NCI-H510A (cell line): ENCODE measurements at regions not wholly inside any gene's neighbourhood (a gene's known extent, or its start where the extent isn't known, plus 50 kb on each side); places are given as distances from the start of the nearest gene placed in this dataset.

Experiments used
- DNase-seq: peaks from one replicate; lab custom pipeline; 2025; lab: John Stamatoyannopoulos, UW

- DNase-seq: no peak
Observed at GRCh38 chr2:3100386-3100785, 277.2 kb downstream of the EIPR1 start.

- no peak for DNase-seq
Observed at GRCh38 chr2:3099860-3100234, 277.8 kb downstream of the EIPR1 start.

DNA sequence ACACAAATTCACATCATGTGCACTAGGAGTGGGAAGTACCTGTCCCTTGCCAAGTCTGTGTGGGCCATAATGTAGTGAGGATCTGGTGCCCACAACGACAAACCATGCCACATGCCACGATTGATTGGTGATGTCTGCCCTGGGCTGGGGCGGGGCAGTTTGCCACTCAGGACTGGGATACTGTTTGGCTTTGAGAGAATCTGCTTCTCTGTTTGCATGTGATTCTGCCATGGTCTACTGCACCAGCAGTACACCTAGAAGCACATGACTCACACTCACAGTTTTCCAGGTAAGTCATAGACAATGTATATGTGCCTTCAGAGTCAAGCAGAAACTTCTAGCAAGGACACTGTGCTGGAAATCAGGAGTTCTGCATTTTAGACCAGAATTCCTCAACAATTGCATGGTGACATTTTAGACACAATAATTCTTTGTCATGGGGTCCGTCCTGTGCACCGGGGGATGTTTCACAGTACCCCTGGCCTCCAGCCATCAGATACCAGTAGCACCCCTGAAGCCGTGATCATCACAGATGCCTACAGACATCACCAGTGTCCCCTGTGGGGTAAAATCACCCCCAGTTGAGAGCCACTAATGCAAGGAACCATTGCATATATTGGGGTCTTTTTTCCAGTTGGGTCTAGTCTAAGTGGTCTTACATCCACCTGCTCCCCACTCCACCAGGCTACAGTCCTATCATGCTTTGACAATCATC lies 278.3 kb downstream of the EIPR1 start:
- DNase-seq: no peak

- no peak for DNase-seq
Observed at GRCh38 chr2:3098231-3098630, 279.4 kb downstream of the EIPR1 start.

GRCh38 chr2:3097804-3098203 lies 279.8 kb downstream of the EIPR1 start:
- DNase-seq: no peak

- no peak for DNase-seq
Observed at GRCh38 chr2:3094999-3095958, 282.3 kb downstream of the EIPR1 start.

DNA sequence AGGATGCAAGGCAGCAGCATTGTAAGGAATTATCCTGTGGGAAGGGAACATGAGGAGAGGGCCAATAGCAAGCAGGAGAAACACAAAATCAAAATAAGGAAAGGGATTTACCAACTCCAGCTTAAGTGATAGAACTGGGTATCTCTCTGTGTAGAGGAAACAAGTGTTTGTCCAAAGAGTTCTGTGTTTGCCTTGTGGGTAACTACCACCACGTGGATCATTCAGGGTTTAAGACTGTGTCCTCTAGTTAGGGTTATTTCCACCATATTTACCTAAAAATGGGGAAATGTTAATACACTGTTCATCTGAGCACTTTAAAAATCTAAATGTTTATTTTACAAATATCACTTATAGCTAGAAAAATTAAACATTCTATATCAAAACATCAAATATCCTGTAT lies 283.3 kb downstream of the EIPR1 start:
- no peak for DNase-seq

DNA sequence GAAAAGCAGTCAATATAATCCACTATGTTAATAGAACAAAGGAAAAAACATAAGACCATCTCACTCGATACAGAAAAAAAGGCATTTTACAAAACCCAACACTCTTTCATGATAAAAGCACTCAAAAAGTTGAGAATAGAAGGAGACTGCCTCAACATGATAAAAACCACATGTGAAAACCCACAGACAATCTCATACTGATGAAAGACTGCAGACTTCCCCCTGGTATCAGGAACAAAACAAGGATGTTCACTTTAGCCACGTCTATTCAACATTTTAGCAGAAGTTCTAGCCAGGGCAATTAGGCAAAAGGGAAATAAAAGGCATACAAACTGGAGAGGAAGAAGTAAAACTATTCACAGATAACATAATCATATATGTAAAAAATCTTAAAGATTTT lies 285.9 kb downstream of the EIPR1 start:
- no peak for DNase-seq

- DNase-seq: no peak
Observed at GRCh38 chr2:3082705-3083104, 294.9 kb downstream of the EIPR1 start.

GRCh38 chr2:3079959-3080948 lies 297.4 kb downstream of the EIPR1 start:
- DNase-seq: no peak

DNA sequence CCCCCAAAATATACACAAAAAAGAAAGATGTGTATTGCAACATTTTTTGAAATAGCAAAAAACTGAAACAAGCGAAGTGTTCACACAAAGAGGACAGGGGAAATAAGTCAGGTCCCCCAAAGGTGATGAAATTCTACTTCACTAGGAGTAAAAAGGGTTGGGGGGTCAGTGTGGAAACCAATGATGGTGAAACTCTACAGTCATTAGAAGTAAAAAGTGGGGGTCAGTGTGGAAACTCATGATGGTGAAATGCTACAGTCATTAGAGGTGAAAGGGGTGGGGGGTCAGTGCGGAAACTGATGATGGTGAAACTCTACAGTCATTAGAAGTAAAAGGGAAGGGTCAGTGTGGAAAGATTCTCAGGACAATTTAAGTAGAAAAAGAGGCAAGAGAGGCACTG lies 298.2 kb downstream of the EIPR1 start:
- no peak for DNase-seq

DNA sequence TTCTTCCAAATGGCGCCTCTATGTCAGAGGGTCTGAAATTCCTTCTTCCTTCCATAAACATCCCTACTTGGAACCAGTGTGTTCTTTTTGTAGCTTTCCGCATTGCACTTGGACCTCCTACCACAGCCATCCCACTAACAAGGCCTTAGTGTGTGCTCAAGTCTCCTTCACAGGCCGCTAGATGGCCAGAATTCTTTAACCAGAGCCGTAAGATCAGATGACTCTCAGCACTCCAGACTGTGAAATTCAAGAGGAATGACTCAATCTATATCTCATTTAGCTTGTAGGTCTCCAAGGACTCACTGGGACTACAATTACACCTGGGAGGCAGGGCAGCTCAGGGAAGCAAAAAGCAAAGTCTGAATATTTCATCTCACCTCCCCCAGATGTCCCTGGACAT lies 298.9 kb downstream of the EIPR1 start:
- DNase-seq: no peak

GRCh38 chr2:3076848-3077642 lies 300.6 kb downstream of the EIPR1 start:
- no peak for DNase-seq

GRCh38 chr2:3075991-3076340 lies 301.7 kb downstream of the EIPR1 start:
- DNase-seq: no peak

DNA sequence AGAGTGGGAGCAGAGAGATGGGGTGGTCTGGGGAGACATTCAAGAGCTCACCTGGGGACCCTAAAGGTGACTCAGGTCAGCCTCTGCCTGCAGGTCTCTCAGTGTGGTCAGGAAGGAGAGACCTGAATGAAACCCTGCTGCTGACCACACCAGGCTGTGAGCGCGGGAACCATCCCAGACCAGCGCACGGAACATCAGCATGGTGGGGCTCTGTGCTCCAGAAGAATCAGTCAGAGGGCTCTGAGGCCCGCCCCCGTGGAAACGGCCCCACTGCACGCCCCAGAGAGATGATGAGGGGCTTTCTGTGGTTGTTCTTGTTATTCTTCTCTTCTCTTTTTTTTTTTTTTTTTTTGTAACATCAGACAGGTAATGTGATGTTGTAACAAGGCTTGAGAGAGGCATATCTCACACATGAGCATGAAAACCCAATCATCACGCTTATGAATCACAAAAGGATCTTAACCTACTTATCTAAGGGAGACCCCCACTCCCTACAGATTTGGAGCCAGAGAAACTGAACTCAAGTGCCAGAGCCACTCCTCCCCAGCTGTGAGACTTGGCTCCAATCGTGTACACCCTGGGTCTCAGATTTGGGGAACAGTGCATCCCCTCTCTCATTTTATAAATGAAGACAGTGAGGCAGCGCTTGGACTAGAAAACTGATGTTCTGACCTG lies 302.2 kb downstream of the EIPR1 start:
- no peak for DNase-seq

DNA sequence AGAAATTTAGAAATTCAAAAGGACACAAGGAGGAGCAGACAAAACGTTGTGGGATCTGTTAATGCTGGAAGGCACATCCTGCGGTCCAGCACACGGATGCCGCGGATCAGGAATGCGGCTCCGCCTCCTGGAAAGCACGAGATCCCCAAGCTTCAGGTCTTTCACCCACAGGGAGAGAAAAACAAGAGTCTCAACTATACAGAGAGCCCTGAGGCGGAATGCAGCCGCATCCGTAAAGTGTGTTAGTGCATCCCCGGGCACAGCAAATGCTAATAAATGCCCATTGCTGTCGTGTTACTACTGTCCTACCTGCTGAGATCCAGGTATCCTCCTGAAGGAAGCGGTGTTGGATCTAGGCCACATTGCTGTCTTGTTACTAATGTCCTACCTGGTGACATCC lies 303.9 kb downstream of the EIPR1 start:
- no peak for DNase-seq

- no peak for DNase-seq
Observed at GRCh38 chr2:3073041-3073595, 304.5 kb downstream of the EIPR1 start.

DNA sequence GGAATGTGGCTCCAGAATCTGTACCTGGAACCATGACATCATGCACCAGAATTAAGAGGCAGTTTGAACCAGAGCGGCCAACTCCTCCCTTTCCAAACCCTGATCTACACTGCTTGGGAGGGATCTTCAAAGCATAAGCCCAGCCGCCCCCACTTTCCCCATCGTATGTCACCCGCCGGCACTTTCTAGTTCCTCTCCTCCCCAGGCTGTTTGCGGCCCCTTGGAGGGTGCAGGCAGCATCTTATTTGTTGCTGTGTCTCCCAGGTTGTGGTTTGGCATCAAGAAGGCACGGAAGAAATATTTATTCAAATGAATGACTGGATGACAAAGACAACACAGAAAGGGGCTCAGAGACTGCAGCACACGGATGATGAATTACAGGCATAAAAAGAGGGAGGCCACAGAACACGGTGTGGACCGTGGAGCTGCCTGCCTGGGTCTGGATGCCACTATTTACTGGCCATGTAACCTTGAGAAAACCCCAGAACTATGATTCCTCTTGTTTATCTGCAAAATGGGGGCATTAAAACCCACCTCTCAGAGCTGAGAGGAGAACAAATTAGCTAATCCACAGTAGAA lies 305.8 kb downstream of the EIPR1 start:
- no peak for DNase-seq

DNA sequence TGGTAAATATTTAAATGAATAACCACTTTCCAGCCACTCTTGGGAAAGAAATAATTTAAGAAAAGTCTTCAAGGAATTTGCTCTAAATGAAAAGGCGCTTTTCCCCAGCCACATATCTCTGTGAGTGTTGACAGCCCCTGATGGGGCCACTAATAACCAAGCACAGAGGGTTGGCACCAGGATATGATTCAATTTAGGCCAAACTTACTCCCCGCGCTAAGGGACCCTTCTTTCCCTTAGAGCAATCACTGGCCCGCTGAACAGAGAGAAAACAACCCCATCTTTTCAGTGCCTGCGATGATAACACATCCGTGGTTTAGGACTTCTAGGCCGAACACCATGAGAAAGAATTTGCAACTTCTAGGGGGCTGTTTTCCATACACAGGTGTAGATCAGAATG lies 310.8 kb downstream of the EIPR1 start:
- no peak for DNase-seq

GRCh38 chr2:3065928-3066327 lies 311.7 kb downstream of the EIPR1 start:
- no peak for DNase-seq
